HEK293 (cell line): ENCODE measurements at regions not wholly inside any gene's neighbourhood (a gene's known extent, or its start where the extent isn't known, plus 50 kb on each side); places are given as distances from the start of the nearest gene placed in this dataset.
A peak's percentile ranks its signal among the peaks of the same experiment; 100 is the strongest.
"Not testable (repeated sequence)": the region's sequence is repeated elsewhere in the genome, so short reads cannot be mapped to it uniquely, and the experiment has no call there.

Source experiments
- CTCF ChIA-PET: fragments of 350-600 bp; formaldehyde crosslinking; extraction: SDS; loops from one replicate; lab custom pipeline; 2021; ENCODE audit warnings: antibody characterized with exemption; lab: Yijun Ruan, JAX
- POLR2A ChIA-PET: fragments of 300-600 bp; formaldehyde crosslinking; extraction: SDS; loops from one replicate; lab custom pipeline; 2020; ENCODE audit warnings: antibody characterized with exemption, inconsistent platforms; lab: Yijun Ruan, JAX
- H3K27ac ChIP-seq: fragments of 200-500 bp; sonication (Bioruptor generic); 2 replicates; pipeline ENCODE4 v1.5.1; 2014; ENCODE audit warnings: low read depth, low read length, control low read depth, inconsistent platforms; ENCODE audit errors: extremely low read depth
- H3K36me3 ChIP-seq, 2 experiments: fragments of 200-500 bp in 1 of 2; sonication (Bioruptor generic) in 1 of 2; 1 replicate in 1 of 2; 2 replicates in 1 of 2; pipeline ENCODE4 v1.5.1; 2014 to 2017; ENCODE audit warnings: inconsistent platforms in 2 of 2, low read length in 2 of 2; ENCODE audit not compliant: control insufficient read depth in 2 of 2, insufficient read depth in 1 of 2
- H3K4me1 ChIP-seq: fragments of 200-500 bp; sonication (Bioruptor generic); 2 replicates; pipeline ENCODE4 v1.5.1; 2014; ENCODE audit warnings: mild to moderate bottlenecking, low read length, inconsistent platforms; ENCODE audit not compliant: control insufficient read depth, insufficient read depth
- H3K4me3 ChIP-seq: 2 replicates; pipeline ENCODE4 v1.5.1; 2011; ENCODE audit warnings: low read depth, mild to moderate bottlenecking, control low read depth, low read length, moderate library complexity
- H3K9me3 ChIP-seq: fragments of 200-500 bp; sonication (Bioruptor generic); 2 replicates; pipeline ENCODE4 v1.5.1; 2014; ENCODE audit warnings: low read depth, low read length, inconsistent platforms; ENCODE audit not compliant: control insufficient read depth, insufficient read depth
- ZBTB8A ChIP-seq: fragments of 450-650 bp; formaldehyde crosslinking; IDR thresholded peaks from 2 replicates; pipeline ENCODE4 v1.5.1; 2016; ENCODE audit warnings: missing biosample characterization, missing genetic modification characterization
- ZNF140 ChIP-seq: fragments of 450-650 bp; formaldehyde crosslinking; IDR thresholded peaks from 2 replicates; pipeline ENCODE4 v1.5.1; 2016; ENCODE audit warnings: missing biosample characterization, missing genetic modification characterization
- ZNF202 ChIP-seq: fragments of 450-650 bp; formaldehyde crosslinking; IDR thresholded peaks from 2 replicates; pipeline ENCODE4 v1.5.1; 2016; ENCODE audit warnings: missing biosample characterization, missing genetic modification characterization, borderline replicate concordance
- ZNF394 ChIP-seq: fragments of 450-650 bp; formaldehyde crosslinking; IDR thresholded peaks from 2 replicates; pipeline ENCODE4 v1.5.1; 2016; ENCODE audit warnings: missing biosample characterization, missing genetic modification characterization, mild to moderate bottlenecking, moderate library complexity, borderline replicate concordance
- ZNF426 ChIP-seq: fragments of 450-650 bp; formaldehyde crosslinking; IDR thresholded peaks from 2 replicates; pipeline ENCODE4 v1.5.1; 2017; ENCODE audit warnings: missing biosample characterization, missing genetic modification characterization, mild to moderate bottlenecking, inconsistent platforms, moderate library complexity
- ZNF555 ChIP-seq: fragments of 450-650 bp; formaldehyde crosslinking; conservative IDR thresholded peaks from 2 replicates; pipeline ENCODE4 v1.5.1; 2017; ENCODE audit warnings: missing biosample characterization, mild to moderate bottlenecking, missing genetic modification characterization, inconsistent platforms
- ZNF623 ChIP-seq: fragments of 450-650 bp; formaldehyde crosslinking; IDR thresholded peaks from 2 replicates; pipeline ENCODE4 v1.5.1; 2016; ENCODE audit warnings: missing biosample characterization, missing genetic modification characterization
- ZNF654 ChIP-seq: fragments of 450-650 bp; formaldehyde crosslinking; IDR thresholded peaks from 2 replicates; pipeline ENCODE4 v1.5.1; 2016; ENCODE audit warnings: low read depth, missing biosample characterization, missing genetic modification characterization
- TF ChIP-seq, protein P1 (sequence below): fragments of 450-650 bp; formaldehyde crosslinking; IDR thresholded peaks from 2 replicates; pipeline ENCODE4 v1.5.1; 2016; ENCODE audit warnings: missing biosample characterization, missing genetic modification characterization
- TF ChIP-seq, protein P2 (sequence below): fragments of 450-650 bp; formaldehyde crosslinking; conservative IDR thresholded peaks from 2 replicates; pipeline ENCODE4 v1.5.1; 2016; ENCODE audit warnings: low read depth, missing biosample characterization, missing genetic modification characterization
- TF ChIP-seq, protein P3 (sequence below): fragments of 450-650 bp; formaldehyde crosslinking; conservative IDR thresholded peaks from 2 replicates; pipeline ENCODE4 v1.5.1; 2016; ENCODE audit warnings: low read depth, missing biosample characterization, missing genetic modification characterization

DNA sequence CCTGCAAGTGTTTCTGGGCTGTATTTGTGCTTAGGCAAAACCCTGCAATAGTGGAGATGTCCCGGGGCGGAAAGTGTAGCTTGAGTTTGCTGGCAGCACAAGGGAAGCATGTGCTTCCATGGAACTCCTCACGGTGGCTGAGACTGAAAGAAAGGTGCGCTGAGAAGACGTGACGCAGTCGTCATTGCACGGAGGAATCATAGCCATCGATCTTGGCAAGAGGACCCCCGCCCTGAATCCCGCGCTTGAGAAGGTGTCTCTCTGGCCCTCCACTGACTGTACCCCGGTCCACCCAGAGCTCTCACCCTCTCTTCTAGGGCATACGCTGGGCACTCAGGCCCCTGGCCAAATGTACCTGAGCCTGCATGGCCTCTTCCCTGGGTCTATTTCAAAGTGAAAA lies 1081.8 kb upstream of the DEFB115 start (continued):
- TF ChIP-seq, protein P1, sequence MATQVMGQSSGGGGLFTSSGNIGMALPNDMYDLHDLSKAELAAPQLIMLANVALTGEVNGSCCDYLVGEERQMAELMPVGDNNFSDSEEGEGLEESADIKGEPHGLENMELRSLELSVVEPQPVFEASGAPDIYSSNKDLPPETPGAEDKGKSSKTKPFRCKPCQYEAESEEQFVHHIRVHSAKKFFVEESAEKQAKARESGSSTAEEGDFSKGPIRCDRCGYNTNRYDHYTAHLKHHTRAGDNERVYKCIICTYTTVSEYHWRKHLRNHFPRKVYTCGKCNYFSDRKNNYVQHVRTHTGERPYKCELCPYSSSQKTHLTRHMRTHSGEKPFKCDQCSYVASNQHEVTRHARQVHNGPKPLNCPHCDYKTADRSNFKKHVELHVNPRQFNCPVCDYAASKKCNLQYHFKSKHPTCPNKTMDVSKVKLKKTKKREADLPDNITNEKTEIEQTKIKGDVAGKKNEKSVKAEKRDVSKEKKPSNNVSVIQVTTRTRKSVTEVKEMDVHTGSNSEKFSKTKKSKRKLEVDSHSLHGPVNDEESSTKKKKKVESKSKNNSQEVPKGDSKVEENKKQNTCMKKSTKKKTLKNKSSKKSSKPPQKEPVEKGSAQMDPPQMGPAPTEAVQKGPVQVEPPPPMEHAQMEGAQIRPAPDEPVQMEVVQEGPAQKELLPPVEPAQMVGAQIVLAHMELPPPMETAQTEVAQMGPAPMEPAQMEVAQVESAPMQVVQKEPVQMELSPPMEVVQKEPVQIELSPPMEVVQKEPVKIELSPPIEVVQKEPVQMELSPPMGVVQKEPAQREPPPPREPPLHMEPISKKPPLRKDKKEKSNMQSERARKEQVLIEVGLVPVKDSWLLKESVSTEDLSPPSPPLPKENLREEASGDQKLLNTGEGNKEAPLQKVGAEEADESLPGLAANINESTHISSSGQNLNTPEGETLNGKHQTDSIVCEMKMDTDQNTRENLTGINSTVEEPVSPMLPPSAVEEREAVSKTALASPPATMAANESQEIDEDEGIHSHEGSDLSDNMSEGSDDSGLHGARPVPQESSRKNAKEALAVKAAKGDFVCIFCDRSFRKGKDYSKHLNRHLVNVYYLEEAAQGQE (tag by site-specific recombination), result no peak

DNA sequence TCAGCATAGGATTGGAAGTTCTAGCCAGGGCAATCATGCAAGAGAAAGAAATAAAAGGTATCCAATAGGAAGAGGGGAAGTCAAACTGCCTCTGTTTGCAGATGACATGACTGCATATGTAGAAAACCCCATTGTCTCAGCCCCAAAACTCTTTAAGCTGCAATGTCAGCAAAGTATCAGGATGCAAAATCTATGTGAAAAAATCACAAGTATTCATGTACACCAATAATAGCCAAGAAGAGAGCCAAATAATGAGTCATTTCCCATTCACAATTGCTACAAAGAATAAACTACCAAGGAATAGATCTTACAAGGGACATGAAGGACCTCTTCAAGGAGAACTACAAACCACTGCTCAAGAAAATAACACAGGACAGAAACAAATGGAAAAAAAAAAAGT lies 1074.3 kb upstream of the DEFB115 start:
- POLR2A ChIA-PET, H3K27ac ChIP-seq, H3K9me3 ChIP-seq, CTCF ChIA-PET, H3K4me1 ChIP-seq, H3K36me3 ChIP-seq, H3K4me3 ChIP-seq: not testable (repeated sequence)

DNA sequence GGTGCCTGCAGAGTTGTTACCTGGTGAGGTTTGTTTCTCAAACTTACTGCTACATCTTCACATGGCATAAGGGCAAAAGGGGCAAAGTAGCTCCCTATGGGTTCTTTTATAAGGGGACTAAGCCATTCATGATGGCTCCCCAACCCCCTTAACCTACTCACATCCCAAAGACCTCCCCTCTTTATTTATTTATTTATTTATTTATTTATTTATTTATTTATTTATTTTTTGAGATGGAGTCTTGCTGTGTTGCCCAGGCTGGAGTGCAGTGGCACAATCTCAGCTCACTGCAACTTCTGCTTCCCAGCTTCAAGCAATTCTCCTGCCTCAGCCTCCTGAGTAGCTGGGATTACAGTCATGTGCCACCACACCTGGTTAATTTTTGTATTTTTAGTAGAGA lies 1065.7 kb upstream of the DEFB115 start:
- H3K4me1 ChIP-seq, H3K4me3 ChIP-seq, H3K27ac ChIP-seq, H3K9me3 ChIP-seq, H3K36me3 ChIP-seq, CTCF ChIA-PET, POLR2A ChIA-PET: not testable (repeated sequence)
- TF ChIP-seq, protein P2, sequence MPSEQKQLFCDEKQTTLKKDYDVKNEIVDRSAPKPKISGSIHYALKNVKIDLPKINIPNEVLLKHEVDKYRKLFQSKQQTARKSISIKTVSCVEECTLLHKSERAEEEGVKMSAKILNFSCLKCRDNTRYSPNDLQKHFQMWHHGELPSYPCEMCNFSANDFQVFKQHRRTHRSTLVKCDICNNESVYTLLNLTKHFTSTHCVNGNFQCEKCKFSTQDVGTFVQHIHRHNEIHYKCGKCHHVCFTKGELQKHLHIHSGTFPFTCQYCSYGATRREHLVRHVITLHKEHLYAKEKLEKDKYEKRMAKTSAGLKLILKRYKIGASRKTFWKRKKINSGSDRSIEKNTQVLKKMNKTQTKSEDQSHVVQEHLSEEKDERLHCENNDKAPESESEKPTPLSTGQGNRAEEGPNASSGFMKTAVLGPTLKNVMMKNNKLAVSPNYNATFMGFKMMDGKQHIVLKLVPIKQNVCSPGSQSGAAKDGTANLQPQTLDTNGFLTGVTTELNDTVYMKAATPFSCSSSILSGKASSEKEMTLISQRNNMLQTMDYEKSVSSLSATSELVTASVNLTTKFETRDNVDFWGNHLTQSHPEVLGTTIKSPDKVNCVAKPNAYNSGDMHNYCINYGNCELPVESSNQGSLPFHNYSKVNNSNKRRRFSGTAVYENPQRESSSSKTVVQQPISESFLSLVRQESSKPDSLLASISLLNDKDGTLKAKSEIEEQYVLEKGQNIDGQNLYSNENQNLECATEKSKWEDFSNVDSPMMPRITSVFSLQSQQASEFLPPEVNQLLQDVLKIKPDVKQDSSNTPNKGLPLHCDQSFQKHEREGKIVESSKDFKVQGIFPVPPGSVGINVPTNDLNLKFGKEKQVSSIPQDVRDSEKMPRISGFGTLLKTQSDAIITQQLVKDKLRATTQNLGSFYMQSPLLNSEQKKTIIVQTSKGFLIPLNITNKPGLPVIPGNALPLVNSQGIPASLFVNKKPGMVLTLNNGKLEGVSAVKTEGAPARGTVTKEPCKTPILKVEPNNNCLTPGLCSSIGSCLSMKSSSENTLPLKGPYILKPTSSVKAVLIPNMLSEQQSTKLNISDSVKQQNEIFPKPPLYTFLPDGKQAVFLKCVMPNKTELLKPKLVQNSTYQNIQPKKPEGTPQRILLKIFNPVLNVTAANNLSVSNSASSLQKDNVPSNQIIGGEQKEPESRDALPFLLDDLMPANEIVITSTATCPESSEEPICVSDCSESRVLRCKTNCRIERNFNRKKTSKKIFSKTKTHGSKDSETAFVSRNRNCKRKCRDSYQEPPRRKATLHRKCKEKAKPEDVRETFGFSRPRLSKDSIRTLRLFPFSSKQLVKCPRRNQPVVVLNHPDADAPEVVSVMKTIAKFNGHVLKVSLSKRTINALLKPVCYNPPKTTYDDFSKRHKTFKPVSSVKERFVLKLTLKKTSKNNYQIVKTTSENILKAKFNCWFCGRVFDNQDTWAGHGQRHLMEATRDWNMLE, result peak; percentile 76
- TF ChIP-seq ZNF623 (peak; percentile 22; the same call in 1 of the 2 replicates), ZNF140 (tag by site-specific recombination) (peak; percentile 31; the same call in 1 of the 2 replicates), ZNF426 (peak; percentile 43), ZNF394 (tag by site-specific recombination) (peak; percentile 80), ZNF202 (tag by site-specific recombination) (peak; percentile 38; the same call in 1 of the 2 replicates), ZNF654 (tag by site-specific recombination) (peak; percentile 17; the same call in 1 of the 2 replicates), ZNF555 (peak; percentile 44), ZBTB8A (0 out of 2 replicates have a peak, but pooled peaks have one; percentile 23)
- TF ChIP-seq, protein P3, sequence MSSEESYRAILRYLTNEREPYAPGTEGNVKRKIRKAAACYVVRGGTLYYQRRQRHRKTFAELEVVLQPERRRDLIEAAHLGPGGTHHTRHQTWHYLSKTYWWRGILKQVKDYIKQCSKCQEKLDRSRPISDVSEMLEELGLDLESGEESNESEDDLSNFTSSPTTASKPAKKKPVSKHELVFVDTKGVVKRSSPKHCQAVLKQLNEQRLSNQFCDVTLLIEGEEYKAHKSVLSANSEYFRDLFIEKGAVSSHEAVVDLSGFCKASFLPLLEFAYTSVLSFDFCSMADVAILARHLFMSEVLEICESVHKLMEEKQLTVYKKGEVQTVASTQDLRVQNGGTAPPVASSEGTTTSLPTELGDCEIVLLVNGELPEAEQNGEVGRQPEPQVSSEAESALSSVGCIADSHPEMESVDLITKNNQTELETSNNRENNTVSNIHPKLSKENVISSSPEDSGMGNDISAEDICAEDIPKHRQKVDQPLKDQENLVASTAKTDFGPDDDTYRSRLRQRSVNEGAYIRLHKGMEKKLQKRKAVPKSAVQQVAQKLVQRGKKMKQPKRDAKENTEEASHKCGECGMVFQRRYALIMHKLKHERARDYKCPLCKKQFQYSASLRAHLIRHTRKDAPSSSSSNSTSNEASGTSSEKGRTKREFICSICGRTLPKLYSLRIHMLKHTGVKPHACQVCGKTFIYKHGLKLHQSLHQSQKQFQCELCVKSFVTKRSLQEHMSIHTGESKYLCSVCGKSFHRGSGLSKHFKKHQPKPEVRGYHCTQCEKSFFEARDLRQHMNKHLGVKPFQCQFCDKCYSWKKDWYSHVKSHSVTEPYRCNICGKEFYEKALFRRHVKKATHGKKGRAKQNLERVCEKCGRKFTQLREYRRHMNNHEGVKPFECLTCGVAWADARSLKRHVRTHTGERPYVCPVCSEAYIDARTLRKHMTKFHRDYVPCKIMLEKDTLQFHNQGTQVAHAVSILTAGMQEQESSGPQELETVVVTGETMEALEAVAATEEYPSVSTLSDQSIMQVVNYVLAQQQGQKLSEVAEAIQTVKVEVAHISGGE (tag by site-specific recombination), result peak; percentile 59

DNA sequence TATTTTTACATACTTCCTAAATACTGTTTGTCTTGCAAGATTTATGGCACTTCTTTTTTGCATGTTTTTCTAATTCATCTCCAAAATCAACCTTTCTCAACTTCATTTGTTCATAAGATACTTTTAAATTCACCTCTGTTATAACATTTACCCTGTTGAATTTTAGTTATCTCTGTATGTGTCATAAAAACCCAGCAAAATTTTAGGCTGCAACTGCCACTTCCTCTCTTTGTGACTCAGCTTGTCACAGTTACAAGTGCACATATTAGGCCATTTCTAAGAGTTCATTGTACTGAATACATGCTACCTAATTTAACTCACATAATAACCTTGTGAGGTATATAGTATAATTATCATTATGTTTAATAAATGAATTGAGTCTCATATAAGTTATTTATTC lies 1023.0 kb upstream of the DEFB115 start:
- H3K9me3 ChIP-seq, CTCF ChIA-PET, H3K36me3 ChIP-seq, POLR2A ChIA-PET, H3K4me3 ChIP-seq, H3K4me1 ChIP-seq, H3K27ac ChIP-seq: not testable (repeated sequence)

DNA sequence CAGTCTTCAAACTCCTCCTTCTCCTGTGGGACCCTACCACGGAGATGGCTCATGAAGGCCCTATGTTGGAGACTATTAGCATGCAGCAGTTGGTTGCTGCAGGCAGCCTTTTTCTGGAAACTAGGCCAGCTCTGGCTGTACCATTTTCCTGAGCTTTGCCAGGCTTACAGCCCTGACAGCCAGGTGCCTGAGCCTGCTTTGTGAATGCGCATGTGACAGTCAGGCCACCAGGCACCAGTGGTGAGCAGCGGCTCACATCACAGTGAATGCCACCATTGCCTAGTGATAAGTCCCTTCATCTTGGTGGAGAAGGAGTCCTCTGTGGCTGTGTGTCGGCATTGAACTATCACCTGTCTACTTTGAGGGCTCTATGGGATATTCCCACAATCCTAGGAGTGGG lies 982.4 kb upstream of the DEFB115 start:
- H3K4me3 ChIP-seq, CTCF ChIA-PET, POLR2A ChIA-PET: not testable (repeated sequence)

More for the DNA sequence above, 982.4 kb upstream of the DEFB115 start:
- H3K27ac ChIP-seq, H3K4me1 ChIP-seq, H3K9me3 ChIP-seq, H3K36me3 ChIP-seq: not testable (repeated sequence)
